ENCODE measurements at regions not wholly inside any gene's neighbourhood (a gene's known extent, or its start where the extent isn't known, plus 50 kb on each side); places are given as distances from the start of the nearest gene placed in this dataset.

DNA sequence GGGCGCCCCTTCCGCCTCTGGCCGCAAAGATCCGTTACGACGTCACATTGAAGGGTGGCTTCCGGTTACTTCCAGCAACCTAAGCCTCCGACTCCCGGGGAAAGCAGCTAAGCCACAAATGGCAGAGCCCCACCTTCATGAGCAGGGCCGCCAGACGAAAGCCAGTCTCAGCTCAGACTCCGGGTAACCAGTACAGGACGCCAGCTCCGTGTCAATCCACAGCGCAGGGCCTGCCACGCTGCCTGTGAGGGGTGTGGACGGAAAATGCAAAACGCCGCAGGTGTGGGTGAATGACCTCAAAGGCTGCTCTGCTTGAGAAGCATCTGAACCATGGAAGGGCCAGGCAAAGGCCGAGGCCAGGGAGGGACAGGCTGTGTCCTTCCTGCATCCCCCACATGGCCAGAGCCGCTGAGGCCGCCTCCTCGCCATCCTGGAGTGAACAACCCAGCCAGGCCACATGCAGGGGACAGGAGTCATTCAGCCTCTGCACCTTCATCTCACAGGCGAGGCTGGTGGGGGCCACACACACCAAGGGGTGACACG, 53.5 kb upstream of the PPP2R2D start:
- TF ChIP-seq, protein P1, sequence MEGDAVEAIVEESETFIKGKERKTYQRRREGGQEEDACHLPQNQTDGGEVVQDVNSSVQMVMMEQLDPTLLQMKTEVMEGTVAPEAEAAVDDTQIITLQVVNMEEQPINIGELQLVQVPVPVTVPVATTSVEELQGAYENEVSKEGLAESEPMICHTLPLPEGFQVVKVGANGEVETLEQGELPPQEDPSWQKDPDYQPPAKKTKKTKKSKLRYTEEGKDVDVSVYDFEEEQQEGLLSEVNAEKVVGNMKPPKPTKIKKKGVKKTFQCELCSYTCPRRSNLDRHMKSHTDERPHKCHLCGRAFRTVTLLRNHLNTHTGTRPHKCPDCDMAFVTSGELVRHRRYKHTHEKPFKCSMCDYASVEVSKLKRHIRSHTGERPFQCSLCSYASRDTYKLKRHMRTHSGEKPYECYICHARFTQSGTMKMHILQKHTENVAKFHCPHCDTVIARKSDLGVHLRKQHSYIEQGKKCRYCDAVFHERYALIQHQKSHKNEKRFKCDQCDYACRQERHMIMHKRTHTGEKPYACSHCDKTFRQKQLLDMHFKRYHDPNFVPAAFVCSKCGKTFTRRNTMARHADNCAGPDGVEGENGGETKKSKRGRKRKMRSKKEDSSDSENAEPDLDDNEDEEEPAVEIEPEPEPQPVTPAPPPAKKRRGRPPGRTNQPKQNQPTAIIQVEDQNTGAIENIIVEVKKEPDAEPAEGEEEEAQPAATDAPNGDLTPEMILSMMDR (IDR thresholded peaks at IDR 0.05; ENCODE audit: poor library complexity): no peak
- no peak for TF ChIP-seq EZH2phosphoT487 (IDR thresholded peaks at IDR 0.05; ENCODE audit: low read depth, severe bottlenecking, unreplicated experiment)
